HG03571 (cell line): ENCODE measurements at regions not wholly inside any gene's neighbourhood (a gene's known extent, or its start where the extent isn't known, plus 50 kb on each side); places are given as distances from the start of the nearest gene placed in this dataset.

Experiments
- ATAC-seq: cut with Tn5 transposase; IDR thresholded peaks from one replicate; pipeline ENCODE4 v1.9.1; 2021; ENCODE audit not compliant: unreplicated experiment

DNA sequence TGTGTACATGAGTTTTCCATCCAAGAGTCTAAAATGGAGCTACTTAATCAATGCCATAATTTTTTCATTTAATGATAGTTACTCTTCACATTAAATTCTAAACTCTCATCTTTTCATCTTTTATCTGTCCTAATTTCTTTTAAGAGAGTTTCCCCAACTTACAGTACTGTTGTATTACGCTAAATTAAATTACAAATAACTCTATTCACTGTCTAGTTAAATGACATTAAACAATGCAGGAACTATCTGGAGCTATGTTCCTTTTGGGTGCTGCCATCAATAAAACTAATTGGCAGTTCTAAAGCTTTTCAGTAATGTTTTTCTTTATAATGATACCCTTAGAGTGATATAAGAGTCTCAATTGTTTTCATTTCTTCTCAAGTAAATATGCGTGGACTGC lies 227.6 kb downstream of the ANKRD50 start:
- ATAC-seq, result no peak

DNA sequence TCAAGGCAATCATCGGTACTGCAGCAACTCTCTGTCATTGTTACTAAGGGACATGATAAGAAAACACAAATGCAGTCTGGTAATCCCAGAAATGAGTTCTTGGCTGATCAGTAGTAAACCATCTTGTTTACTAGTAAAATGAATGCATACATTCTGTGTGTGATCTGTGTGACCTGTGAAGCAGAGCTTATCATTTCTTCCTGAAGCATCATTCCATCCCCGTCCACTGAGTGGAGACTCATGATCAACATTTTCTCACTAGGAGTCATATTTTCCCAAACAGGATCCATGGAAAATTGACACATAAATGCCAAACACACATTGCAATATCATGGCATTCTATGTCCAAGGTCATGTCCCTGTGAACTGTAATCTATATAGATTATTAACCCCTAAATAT lies 226.1 kb downstream of the ANKRD50 start:
- ATAC-seq, result no peak

DNA sequence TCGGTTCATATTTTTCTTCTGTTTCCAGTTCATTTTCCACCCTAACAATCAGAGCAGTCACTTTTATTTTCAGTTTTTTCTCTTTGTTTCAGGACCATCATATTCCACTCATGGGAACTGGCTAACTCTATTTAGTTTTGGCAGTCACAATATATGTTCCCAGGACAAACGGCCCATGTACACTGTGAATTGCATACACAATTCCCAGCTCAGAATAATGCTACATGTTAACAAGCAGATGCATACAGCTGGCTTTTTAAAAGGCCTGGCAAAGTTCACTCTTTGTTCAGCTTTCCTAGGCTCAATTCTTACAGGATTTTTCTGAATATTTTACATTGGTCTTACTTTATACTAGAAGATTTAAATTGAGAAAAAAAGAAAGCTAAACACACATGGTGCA lies 224.9 kb downstream of the ANKRD50 start:
- ATAC-seq, result no peak

DNA sequence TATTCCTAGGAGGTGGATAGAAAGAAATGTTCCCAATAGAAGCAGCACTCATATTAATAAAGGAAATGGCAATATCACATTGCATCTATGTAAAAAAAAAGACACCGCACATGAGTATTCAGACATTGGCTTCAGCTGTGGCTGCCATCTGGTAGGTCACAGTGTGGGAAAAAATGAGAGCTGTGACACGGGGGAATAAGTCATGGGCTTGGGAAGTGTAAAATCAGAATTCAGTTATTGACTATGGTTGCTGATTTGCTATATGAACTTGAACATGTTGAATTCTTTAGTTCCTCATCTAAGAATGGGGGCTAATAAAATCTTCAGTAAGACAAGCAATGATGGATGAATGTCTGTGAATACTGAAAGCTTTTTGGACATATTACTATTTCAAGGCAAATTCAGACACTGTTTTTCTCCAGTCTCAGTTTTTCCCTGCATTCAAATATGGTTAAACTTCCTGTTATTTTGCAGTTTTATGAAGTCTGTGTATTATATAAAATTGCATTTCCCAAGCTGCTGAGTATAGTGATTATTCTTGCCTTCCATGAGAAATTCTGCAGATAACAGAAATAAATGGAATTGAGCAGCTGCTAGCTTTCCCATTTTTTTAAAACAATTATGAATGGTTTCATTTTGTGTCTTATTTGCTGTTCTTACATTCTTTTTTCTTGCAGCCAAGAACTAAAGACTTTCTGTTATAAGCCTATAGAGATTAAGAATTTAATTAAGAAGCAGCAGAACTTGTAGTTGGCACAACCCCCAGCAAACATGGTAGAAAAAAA lies 221.0 kb downstream of the ANKRD50 start:
- ATAC-seq, result no peak

DNA sequence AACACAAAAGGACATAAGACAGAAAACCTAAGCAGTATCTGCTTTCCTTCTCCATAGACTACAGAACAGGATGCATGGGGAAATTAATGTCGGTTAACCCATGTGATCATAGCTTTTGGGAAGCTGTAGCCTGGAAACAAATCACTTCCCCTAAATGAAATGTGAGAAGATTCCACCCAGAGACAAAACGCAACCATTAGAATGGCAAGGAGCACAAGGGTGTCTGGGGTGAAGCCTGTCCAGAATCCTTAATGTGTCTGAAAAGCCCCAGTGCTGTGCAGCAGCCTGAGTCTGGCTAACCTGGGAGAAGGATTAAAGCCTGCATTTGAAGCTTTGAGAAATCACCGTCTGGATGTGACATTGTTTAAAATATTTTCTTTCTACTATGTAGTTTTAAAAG lies 213.3 kb downstream of the ANKRD50 start:
- no peak for ATAC-seq

DNA sequence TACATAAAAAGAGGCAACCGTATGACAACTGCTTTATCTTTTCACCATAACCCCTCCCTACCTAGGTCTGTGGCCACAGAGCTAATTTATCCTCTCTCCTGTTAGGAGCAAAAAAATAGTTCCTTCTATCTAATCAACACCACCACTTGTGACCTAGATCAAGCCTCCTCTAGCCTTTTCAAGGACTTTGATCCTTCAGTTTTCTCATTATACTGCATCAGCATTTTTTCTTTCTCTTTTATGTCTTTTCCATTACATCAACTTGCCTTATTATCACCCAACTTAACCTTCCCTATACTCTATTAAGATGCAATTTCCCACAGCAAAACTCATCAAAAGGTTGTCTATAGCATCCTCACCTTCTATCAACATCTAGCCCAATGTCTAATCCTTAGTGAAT lies 211.0 kb downstream of the ANKRD50 start:
- ATAC-seq, result no peak

DNA sequence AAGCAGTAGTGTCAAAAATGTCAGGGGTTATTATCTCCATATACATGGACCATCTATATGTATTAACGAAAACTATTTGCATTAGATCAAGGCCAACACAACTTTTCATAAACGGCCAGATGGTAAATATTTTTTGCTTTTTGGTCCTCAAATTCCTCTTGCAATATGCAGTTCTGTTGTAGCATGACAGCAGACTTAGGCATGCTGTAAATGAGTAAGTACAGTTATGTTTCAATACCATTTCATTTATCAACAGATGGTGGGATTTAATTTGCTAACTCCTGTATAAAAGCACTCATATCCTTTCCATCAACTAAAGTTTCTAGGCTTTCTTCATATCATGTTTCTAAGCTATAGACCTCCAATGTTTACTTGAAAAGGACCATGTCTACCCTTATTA lies 208.1 kb downstream of the ANKRD50 start:
- ATAC-seq, result no peak

DNA sequence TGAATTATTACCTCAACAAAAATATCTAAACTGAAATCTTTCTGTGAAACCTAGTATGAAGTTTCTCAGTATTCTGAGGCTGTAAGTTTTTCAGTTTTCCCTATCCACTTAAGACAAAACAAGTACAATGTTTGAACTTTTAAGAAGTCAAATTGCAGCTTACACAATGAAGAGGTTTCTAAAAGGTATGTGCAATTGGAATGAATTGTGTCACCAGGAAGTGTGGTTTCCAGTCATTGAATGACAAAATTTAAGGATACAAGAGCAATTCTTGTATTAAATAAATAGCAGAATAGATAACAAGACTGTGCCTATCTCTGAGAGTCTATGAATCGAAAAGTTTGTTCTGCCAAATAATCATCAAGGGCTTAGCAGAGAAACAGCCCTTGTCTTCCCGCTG lies 207.3 kb downstream of the ANKRD50 start:
- no peak for ATAC-seq

DNA sequence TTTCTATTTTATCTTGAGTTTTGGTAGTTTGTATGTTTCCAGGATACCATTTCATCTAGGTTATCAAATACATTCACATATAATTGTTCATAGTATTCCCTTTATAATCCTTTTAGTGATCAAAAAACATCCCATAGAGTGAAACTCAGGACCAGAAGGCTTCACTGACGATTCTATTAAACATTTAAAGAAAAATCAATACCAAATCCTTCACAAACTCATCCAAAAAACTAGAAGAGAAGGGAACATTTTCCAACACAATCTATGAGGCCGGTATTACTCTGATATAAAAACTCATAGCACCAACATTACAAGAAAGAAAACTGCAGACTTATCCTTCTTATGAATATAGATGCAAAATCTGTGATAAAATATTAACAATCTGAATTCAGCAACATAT lies 203.4 kb downstream of the ANKRD50 start:
- ATAC-seq, result no peak

DNA sequence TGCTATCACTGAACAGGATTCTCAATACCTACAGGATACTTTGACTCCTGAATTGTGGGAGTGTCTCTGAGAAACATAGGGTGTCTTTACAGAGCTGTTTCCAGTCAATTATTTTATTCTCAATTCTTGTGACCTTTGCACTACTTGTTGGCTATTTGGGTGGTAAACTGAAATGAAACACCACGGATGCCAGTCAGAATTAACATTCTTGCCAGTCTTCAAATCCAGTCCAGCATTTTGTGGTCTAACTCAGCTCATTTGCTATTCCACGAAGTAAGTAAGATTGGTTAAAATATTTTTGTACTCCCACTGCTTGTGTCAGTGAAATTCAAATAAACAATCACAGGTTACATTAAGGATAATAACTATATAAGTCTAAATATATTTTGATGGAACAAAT lies 197.9 kb downstream of the ANKRD50 start:
- ATAC-seq, result no peak

DNA sequence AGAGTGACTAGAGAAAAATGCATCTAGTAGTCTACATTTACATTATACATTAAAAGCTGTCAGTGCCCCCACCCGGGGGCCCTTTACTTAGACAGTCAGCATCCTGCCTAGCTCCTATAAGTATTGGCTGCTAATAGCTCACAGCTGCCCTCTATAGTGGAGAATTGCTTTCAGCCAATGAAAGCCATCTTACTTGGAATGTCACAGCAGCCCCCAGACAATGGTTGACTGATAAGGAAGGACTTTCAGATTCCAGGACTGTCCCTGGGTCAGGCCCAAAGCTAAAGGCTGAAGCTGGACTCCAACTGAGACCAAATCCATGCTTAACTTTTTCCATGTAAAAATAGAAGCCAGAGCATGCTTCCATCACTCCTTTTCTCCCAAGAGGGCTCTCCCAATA lies 196.9 kb downstream of the ANKRD50 start:
- ATAC-seq, result no peak

DNA sequence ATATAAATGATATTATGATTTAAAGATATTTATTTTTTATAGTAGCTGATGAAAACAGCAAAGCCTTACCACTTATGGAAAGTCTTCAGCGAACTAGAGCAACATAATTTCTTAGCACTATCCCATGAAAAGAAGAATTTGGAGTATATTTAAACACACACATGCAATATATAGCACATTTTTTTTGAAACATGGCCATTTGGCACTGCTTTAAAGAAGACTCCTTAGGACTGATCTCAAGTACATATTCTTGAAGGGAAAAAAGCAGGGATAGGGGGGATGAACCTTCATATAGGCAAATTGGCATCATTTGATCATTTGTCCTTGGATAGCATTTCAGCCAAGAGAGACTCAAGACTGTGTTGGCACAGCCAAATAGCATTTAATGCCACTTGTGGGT lies 193.3 kb downstream of the ANKRD50 start:
- no peak for ATAC-seq

DNA sequence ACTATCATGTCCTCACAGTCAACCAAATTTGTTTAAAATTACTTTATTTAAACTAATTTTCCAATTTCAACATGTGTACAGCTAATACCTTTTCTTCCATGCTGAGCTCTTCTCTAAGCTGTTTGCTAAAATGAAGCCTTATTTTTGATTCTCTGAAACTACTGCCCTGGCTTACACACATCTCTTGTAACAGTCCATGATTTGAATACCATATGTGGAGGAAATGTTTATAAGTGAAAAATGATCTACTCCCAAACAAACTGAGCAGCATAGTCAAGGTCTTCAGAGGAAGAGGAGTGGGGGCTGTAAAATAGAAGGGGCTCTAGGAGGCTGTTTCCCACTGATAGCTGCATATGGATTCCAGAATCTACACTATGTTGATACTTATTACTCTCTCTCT lies 188.7 kb downstream of the ANKRD50 start:
- ATAC-seq, result no peak

DNA sequence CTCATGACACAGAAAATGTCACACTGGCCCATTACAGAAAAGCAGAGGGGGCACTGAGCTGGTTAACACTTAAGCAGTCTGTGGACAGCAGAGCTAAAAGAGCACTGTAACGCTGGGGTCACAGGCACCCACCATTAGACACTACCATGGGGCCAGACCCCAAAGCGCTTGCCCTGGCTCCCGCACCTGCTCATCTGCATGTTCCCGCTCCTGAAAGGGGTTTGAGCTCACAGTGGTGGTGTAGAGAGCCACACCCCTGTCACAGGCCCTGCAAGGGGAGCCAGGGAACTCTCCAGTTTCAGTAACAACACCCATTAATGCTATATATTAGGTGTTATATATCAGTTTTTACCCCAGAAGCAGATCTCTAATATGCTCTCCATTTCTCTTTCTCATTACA lies 187.0 kb downstream of the ANKRD50 start:
- ATAC-seq, result no peak

DNA sequence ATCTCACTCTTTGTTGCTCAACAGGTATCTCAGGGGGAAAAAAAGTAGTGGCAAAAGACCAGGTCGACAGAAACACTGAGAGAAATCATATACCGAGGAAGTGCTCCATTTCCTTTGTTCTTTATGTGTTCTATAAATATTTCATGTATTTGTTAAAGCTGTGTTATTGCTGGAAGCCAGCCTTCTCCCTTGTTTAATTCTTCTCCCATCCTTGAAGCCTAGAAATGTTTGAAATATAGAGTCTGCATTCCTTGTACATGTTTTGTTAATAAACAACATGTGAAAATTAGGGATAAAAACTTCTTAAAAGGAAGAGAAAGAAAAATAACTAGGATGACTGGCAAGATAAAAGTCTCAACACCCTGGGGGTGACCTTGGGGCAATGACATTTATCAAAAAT lies 186.2 kb downstream of the ANKRD50 start:
- no peak for ATAC-seq

DNA sequence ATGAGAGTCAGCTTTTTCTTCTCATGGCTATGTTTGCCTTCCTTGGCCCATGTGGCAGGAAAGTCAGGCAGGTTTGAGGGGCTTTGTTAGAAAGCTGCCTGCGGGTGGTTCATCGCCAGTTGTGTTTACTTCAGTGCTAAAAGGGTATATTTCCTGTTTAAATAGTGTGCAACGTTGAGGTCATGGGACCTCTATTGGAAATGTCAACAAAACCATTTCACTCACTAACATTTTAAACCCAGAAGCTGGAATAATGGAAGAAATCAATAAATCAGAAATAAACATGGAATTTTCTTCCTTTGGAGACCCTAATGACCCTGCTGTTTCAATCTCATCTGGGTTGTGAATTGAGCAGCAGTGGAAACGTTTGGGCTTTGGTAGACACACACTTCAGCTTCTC lies 185.8 kb downstream of the ANKRD50 start:
- ATAC-seq, result no peak

DNA sequence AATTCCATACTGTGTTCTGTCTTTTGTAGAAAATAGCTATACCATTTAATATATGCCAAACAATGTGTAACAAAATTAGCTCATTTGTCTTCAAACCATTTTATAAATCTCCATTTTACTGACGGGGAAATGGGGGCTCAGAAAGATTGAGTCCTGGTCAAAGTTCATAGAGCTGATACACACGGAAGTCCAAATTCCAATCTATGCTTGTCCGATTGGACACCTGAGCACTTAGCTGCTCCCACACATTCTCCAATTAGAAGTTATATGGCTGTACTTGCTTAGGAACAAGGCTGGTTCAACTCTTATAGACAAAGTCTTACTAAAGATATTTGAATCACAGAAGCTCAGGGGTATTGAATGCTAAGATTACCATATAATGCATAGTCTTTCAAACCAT lies 185.2 kb downstream of the ANKRD50 start:
- ATAC-seq, result no peak

DNA sequence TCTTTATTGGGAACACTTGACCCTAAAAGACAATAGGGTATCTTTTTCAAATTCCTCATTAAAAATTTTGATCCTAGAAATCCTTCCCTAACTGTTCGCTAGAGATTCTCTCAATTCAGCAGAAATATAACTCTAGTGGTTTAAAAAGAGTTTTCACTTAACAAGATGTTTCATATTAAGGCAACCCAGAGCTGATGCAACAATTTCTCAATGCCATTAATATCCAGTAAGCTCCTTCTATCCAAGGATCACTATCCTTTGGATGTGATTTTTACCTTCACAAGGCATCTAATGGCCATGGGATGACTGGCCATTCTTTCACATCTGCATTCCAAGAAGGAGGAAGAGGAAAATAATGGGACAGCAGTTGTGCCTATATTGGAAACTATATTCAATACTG lies 183.4 kb downstream of the ANKRD50 start:
- ATAC-seq, result no peak

DNA sequence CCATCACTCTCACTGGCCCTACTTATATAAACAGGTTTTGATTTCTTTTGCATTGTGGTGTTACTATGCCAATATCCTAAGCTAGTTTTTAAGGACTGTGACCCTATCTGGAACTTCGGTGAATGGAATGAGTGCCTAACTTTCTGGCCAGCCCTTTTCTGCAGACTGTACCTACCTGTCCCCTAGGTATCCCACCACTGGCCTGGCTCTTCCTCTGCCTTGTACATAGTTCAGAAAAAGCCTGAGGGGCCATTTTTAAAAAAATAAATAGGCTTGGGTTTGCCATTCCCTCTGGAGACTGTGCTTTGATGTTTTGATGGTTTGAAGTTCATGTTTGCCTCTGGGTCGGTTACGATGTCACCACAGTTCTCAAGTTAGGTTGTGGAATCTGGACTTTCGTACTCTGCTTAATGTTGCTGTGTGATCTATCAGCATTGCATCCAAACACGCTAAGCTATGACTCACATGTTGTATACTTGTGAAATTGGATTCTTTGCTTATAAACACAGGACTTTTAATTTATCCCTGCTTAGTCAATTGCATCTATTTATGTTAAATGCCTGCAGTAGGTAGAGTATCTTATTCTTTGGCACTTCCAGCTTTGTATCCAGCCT lies 182.0 kb downstream of the ANKRD50 start:
- no peak for ATAC-seq

DNA sequence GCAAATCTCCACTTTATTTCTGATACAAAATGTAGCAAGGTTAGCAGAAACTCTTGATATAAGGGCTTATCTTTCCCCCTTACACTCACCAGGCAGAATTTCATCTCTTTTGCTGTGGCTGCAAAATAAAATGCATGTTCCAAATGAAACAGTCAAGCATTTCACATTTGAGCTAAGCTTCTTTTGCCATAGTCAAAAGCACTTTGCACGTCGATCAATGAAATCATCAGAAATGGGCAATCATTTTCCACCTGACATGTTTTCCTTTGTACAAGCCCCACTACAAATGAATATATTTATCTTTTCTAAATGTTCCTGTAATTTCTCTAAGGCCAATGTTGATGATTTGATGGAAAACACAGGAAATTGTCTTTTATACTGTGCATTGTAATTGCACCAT lies 178.4 kb downstream of the ANKRD50 start:
- ATAC-seq, result no peak

DNA sequence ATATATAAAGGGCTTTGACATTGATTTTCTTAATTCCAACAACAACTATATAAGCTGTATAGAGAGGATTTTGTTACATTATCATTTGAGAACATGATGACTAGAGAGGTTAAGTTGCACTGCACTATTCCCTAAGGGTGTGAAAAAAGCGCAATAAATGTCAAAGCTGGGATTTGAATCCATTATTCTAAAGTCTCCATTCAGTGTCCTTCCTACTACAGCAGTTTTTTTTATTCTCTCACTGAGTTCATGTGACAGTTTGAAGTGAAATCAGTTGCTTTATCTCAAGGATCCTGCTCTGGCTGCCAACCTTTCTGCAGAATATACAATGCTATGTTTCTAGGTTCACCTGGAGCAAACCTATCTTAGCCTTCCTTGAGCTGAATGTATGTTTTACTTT lies 177.5 kb downstream of the ANKRD50 start:
- ATAC-seq, result no peak

DNA sequence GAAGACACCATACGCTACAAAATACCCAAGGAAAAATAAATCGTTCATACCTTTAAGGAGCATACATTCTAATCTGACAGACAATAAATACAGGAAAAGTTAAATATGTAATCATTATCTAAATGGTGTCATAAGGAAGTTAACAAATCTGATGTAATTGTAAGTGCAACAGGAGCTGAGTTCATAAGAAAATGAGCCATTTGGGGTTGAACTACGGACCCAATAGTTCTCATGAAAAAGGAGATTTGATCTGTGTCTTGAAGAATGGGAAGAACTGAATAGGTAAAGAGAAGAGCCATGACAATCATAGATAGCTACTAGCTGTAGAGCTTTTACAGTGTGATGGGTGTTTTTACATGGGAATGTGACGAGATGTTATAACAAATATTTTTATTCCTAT lies 175.6 kb downstream of the ANKRD50 start:
- no peak for ATAC-seq

DNA sequence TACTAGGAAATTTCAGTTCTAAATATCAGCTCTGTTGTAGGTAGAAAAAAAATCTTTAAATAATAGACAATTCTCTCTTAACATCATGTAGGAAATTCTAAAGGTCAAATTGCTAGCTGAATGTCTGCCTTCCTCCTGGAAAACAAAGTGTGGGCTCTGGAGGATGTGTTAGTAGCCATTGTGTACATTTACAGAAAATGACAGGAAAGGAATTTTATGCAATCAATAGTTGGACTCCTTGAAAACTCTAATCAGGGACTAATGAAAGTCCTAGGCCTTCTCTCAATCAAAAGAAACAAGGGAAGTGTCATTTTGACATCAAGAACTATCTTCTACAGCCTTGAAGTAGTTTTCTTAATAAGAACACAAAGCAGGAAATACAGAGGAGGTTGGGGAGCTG lies 174.6 kb downstream of the ANKRD50 start:
- no peak for ATAC-seq
